ENCODE measurements at regions not wholly inside any gene's neighbourhood (a gene's known extent, or its start where the extent isn't known, plus 50 kb on each side); places are given as distances from the start of the nearest gene placed in this dataset.

DNA sequence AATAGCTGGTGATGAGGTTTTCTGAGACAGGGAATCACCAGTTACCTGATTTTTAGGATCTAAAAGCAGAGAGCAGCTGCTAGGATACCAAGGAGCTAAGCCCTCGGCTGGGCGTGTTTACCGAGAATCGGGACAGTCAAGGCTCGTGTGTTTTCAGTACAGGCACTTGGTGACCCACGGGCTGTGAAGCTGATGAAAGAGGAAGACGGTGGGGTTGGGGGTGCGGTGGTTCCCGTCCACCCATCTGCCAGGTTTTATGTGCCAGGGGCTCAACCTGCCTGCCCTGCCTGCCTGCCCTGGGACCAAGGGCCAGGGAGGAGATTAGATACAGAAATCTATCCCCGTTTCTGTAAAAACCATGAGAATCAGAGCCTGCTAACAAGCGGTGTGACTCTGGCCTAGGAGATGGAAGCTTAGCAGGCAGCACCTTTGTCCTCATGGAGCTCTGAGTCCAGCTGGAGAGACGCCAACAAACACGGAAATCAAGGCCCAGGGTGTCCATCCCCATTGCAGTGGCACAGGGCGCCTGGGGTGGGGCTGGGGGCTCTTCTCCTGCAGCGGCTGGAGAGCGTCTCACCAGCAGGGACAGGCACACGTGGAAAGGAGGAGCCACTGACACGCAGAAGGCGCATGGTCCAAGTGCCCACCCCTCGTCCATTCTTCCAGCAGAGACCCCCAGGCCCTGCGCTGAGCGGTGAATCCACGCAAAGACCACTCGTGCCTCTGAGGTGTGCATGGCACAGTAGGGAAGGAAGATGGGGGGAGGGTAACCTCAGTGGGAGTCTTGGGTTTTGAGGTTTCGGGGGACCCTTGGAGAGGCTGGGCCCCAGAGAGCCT is 265.0 kb upstream of the TCERG1L start:
- no peak overlapping the region for H3K27ac ChIP-seq (ENCODE audit: insufficient read depth, low read depth, low read length)
- no peaks in the 10 kb centered on the region for H3K9me1 ChIP-seq (replicated peaks; ENCODE audit: control insufficient read depth, extremely low read depth, insufficient read depth, low read length)
- FAIRE-seq = no peak
- no TSS peak for BruUV-seq (replicated peaks)
- H4K20me1 ChIP-seq (replicated peaks; ENCODE audit: control insufficient read depth, extremely low read depth, insufficient read depth, low read length) = no peaks in the 10 kb centered on the region
- no peak overlapping the region for H2AFZ ChIP-seq (ENCODE audit: low read depth, low read length)
- DNase-seq (ENCODE audit: low read depth, low spot score) = no peak
- H3K79me2 ChIP-seq (ENCODE audit: control insufficient read depth, insufficient read depth, low read length) = no peaks in the 10 kb centered on the region
- H3K4me2 ChIP-seq (ENCODE audit: insufficient read depth, low read length) = no peak overlapping the region
- TF ChIP-seq, protein P1, sequence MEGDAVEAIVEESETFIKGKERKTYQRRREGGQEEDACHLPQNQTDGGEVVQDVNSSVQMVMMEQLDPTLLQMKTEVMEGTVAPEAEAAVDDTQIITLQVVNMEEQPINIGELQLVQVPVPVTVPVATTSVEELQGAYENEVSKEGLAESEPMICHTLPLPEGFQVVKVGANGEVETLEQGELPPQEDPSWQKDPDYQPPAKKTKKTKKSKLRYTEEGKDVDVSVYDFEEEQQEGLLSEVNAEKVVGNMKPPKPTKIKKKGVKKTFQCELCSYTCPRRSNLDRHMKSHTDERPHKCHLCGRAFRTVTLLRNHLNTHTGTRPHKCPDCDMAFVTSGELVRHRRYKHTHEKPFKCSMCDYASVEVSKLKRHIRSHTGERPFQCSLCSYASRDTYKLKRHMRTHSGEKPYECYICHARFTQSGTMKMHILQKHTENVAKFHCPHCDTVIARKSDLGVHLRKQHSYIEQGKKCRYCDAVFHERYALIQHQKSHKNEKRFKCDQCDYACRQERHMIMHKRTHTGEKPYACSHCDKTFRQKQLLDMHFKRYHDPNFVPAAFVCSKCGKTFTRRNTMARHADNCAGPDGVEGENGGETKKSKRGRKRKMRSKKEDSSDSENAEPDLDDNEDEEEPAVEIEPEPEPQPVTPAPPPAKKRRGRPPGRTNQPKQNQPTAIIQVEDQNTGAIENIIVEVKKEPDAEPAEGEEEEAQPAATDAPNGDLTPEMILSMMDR (IDR thresholded peaks at IDR 0.05; ENCODE audit: extremely low read depth in 1 of 2, insufficient read depth in 1 of 2, low read depth in 1 of 2, low read length in 2 of 2) = no peak
- no peak for TF ChIP-seq POLR2AphosphoS5 (IDR thresholded peaks at IDR 0.05; ENCODE audit: insufficient read depth, low read depth, low read length)
- TF ChIP-seq EZH2 (IDR thresholded peaks at IDR 0.05; ENCODE audit: borderline replicate concordance, low read depth, low read length, severe bottlenecking) = no peak
- TF ChIP-seq, protein P2, sequence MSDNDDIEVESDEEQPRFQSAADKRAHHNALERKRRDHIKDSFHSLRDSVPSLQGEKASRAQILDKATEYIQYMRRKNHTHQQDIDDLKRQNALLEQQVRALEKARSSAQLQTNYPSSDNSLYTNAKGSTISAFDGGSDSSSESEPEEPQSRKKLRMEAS (IDR thresholded peaks at IDR 0.05; ENCODE audit: insufficient read depth, insufficient read length) = no peak
- no peak for TF ChIP-seq FOS (IDR thresholded peaks at IDR 0.05; ENCODE audit: borderline replicate concordance, insufficient read depth, low read length)
- no peak for TF ChIP-seq POLR2A (IDR thresholded peaks at IDR 0.05; ENCODE audit: low read depth, low read length)
- TF ChIP-seq MYC (IDR thresholded peaks at IDR 0.05; ENCODE audit: low read depth, low read length) = no peak
- TF ChIP-seq JUN (IDR thresholded peaks at IDR 0.05; ENCODE audit: borderline replicate concordance, insufficient read depth, insufficient read length, low read depth) = no peak
- no peak for TF ChIP-seq GATA2 (IDR thresholded peaks at IDR 0.05; ENCODE audit: insufficient read depth, insufficient read length, low read depth, low read length)
- intact Hi-C loops (cut with micrococcal nuclease) (no loop called here), dilution Hi-C loops (cut with MboI; ENCODE audit: extremely low pct_ligation_motif_present, low sequenced_read_pairs) (no loop called here)
- H3K4me3 ChIP-seq (replicated peaks in 1 of 3; ENCODE audit: insufficient read depth in 1 of 3, low read depth in 1 of 3, low read length in 3 of 3) = no peak overlapping the region
- no peaks in the 10 kb centered on the region for H3K4me1 ChIP-seq (ENCODE audit: control insufficient read depth, extremely low read depth, insufficient read depth, low read length)
- H3K9me3 ChIP-seq (replicated peaks; ENCODE audit: control insufficient read depth, insufficient read depth, low read length) = peaks cover 2% of the 10 kb centered on the region
- POLR2A ChIA-PET = no interaction called here
- H3K27me3 ChIP-seq (ENCODE audit: control insufficient read depth in 2 of 2, insufficient read depth in 2 of 2, low read length in 2 of 2) = no peaks in the 10 kb centered on the region
- no peaks in the 10 kb centered on the region for H3K36me3 ChIP-seq (ENCODE audit: control insufficient read depth in 2 of 2, extremely low read depth in 1 of 2, insufficient read depth in 2 of 2, low read length in 2 of 2)
- CTCF ChIA-PET = no interaction called here
- H3K9ac ChIP-seq (replicated peaks; ENCODE audit: extremely low read depth, insufficient read depth, low read length) = no peak overlapping the region
